ENCODE measurements at regions not wholly inside any gene's neighbourhood (a gene's known extent, or its start where the extent isn't known, plus 50 kb on each side); places are given as distances from the start of the nearest gene placed in this dataset.
A peak's percentile ranks its signal among the peaks of the same experiment; 100 is the strongest.
"Not testable (repeated sequence)": the region's sequence is repeated elsewhere in the genome, so short reads cannot be mapped to it uniquely, and the experiment has no call there.

GRCh38 chr1:65630855-65631254 lies 161.8 kb upstream of the PDE4B start:
- no peak for TF ChIP-seq CTCF (IDR thresholded peaks at IDR 0.05)

GRCh38 chr1:65632235-65632634 lies 160.5 kb upstream of the PDE4B start:
- no peak overlapping the region for H3K27ac ChIP-seq

More at GRCh38 chr1:65630855-65631254, 161.8 kb upstream of the PDE4B start:
- intact Hi-C loops (cut with DNase I): no loop called here
- Histone ChIP-seq H3K4me3 (no peak overlapping the region), H3K4me1 (no peaks in the 10 kb centered on the region), H3K27me3 (no peaks in the 10 kb centered on the region), H3K9me3 (no peaks in the 10 kb centered on the region), H3K27ac (no peak overlapping the region), H3K36me3 (no peaks in the 10 kb centered on the region)
- ATAC-seq (no peak), DNase-seq (no peak)

GRCh38 chr1:65640046-65640445 lies 152.6 kb upstream of the PDE4B start:
- ATAC-seq (no peak), DNase-seq (no peak)
- no peaks in the 10 kb centered on the region for H3K27me3 ChIP-seq
- H3K9me3 ChIP-seq: peaks cover 0 to 2% of the 10 kb centered on the region in 2 donors
- H3K4me1 ChIP-seq: no peaks in the 10 kb centered on the region
- no peak overlapping the region for H3K4me3 ChIP-seq
- intact Hi-C loops (cut with DNase I): no loop called here
- no peak overlapping the region for H3K27ac ChIP-seq
- H3K36me3 ChIP-seq: no peaks in the 10 kb centered on the region
- TF ChIP-seq CTCF (IDR thresholded peaks at IDR 0.05): no peak

More at GRCh38 chr1:65632235-65632634, 160.5 kb upstream of the PDE4B start:
- intact Hi-C loops (cut with DNase I): no loop called here
- H3K36me3 ChIP-seq: no peaks in the 10 kb centered on the region
- H3K9me3 ChIP-seq: no peaks in the 10 kb centered on the region
- H3K4me3 ChIP-seq: no peak overlapping the region
- ATAC-seq: no peak
- H3K4me1 ChIP-seq: no peaks in the 10 kb centered on the region
- no peaks in the 10 kb centered on the region for H3K27me3 ChIP-seq
- no peak for TF ChIP-seq CTCF (IDR thresholded peaks at IDR 0.05)
- no peak for DNase-seq

GRCh38 chr1:65649185-65649584 lies 143.5 kb upstream of the PDE4B start:
- H3K36me3 ChIP-seq; H3K4me3 ChIP-seq; ATAC-seq; DNase-seq; H3K4me1 ChIP-seq; H3K27me3 ChIP-seq; H3K27ac ChIP-seq; intact Hi-C loops (cut with DNase I): not testable (repeated sequence)
- peaks cover 0 to 21% of the 10 kb centered on the region in 2 donors for H3K9me3 ChIP-seq

- Histone ChIP-seq H3K36me3 (no peaks in the 10 kb centered on the region), H3K27me3 (no peaks in the 10 kb centered on the region), H3K4me3 (no peak overlapping the region), H3K4me1 (no peaks in the 10 kb centered on the region), H3K9me3 (peaks cover 0 to 21% of the 10 kb centered on the region in 2 donors), H3K27ac (no peak overlapping the region)
- ATAC-seq (no peak), DNase-seq (no peak)
- no peak for TF ChIP-seq CTCF (IDR thresholded peaks at IDR 0.05)
- intact Hi-C loops (cut with DNase I): no loop called here
These were observed 142.0 kb upstream of the PDE4B start for GRCh38 chr1:65650682-65651081.

GRCh38 chr1:65654526-65654925 lies 138.2 kb upstream of the PDE4B start:
- ATAC-seq; intact Hi-C loops (cut with DNase I); H3K27ac ChIP-seq; H3K4me1 ChIP-seq; H3K4me3 ChIP-seq; DNase-seq; H3K27me3 ChIP-seq; H3K36me3 ChIP-seq: not testable (repeated sequence)
- H3K9me3 ChIP-seq: peaks cover 0 to 17% of the 10 kb centered on the region in 2 donors

- DNase-seq: peak in 1 of 4 donors; percentile 24
- H3K4me3 ChIP-seq; H3K36me3 ChIP-seq; H3K27ac ChIP-seq; H3K4me1 ChIP-seq; intact Hi-C loops (cut with DNase I); H3K9me3 ChIP-seq; ATAC-seq; H3K27me3 ChIP-seq: not testable (repeated sequence)
These were observed 135.1 kb upstream of the PDE4B start for GRCh38 chr1:65657609-65658008.

Measured in left lung (tissue), 4 donors.